CD4-positive, alpha-beta T cell (primary cell): ENCODE measurements at regions not wholly inside any gene's neighbourhood (a gene's known extent, or its start where the extent isn't known, plus 50 kb on each side); places are given as distances from the start of the nearest gene placed in this dataset.

Experiments used
- ATAC-seq: fragments of 200-7000 bp; cut with Tn5 transposase; one replicate; pipeline ENCODE4 v1.10.0; 2022; ENCODE audit warnings: mild to moderate bottlenecking; ENCODE audit not compliant: poor library complexity
- CTCF ChIA-PET: fragments of 350-600 bp; sonication (Branson Sonifier 250); formaldehyde crosslinking; loops from one replicate; lab custom pipeline; 2021; ENCODE audit warnings: antibody characterized with exemption, inconsistent platforms; lab: Charles Lee
- POLR2A ChIA-PET: fragments of 350-600 bp; sonication (Branson Sonifier 250); formaldehyde crosslinking; loops from one replicate; lab custom pipeline; 2021; ENCODE audit warnings: antibody characterized with exemption, inconsistent platforms; lab: Charles Lee
- DNase-seq, 14 experiments: peaks; one replicate each; pipeline ENCODE4 v3.0.0-alpha.2; 2013 to 2020; ENCODE audit warnings: mixed read lengths in 2 of 14
- H3K27ac ChIP-seq, 2 donors: one replicate each; pipeline versions ENCODE4 v1.5.1 to v1.7.0; 2013; ENCODE audit warnings: low read length in 2 of 2, low read depth in 1 of 2, mild to moderate bottlenecking in 1 of 2
- H3K27me3 ChIP-seq, 2 experiments: 1 replicate in 1 of 2; 2 replicates in 1 of 2; pipeline versions ENCODE4 v1.6.1 to v1.7.0; 2013; ENCODE audit warnings: low read length in 2 of 2, control low read depth in 1 of 2, mild to moderate bottlenecking in 1 of 2, moderate library complexity in 1 of 2; ENCODE audit not compliant: insufficient read depth in 2 of 2, control insufficient read depth in 1 of 2
- H3K36me3 ChIP-seq: one replicate; pipeline ENCODE4 v1.6.1; 2013; ENCODE audit warnings: low read length, control low read depth; ENCODE audit not compliant: insufficient read depth
- H3K4me1 ChIP-seq: one replicate; pipeline ENCODE4 v1.6.1; 2013; ENCODE audit warnings: low read length, control low read depth; ENCODE audit not compliant: insufficient read depth
- H3K4me3 ChIP-seq: one replicate; pipeline ENCODE4 v1.5.1; 2013; ENCODE audit warnings: mild to moderate bottlenecking, low read length, moderate library complexity
- H3K9me3 ChIP-seq, 2 experiments: 1 replicate in 1 of 2; 2 replicates in 1 of 2; pipeline versions ENCODE4 v1.6.1 to v1.7.0; 2013; ENCODE audit warnings: low read length in 2 of 2, mild to moderate bottlenecking in 2 of 2, control low read depth in 1 of 2, moderate library complexity in 1 of 2; ENCODE audit not compliant: control insufficient read depth in 1 of 2, insufficient read depth in 1 of 2
- H3K27ac Mint-ChIP-seq: one replicate; pipeline ENCODE4 v1.8.0; 2020; ENCODE audit warnings: mixed read lengths
- H3K27me3 Mint-ChIP-seq: one replicate; pipeline ENCODE4 v1.8.0; 2021; ENCODE audit warnings: mixed read lengths
- H3K36me3 Mint-ChIP-seq: one replicate; pipeline ENCODE4 v1.8.0; 2021; ENCODE audit warnings: low read depth, mixed read lengths
- H3K4me1 Mint-ChIP-seq: one replicate; pipeline ENCODE4 v1.8.0; 2021; ENCODE audit warnings: low read depth, mixed read lengths
- H3K4me3 Mint-ChIP-seq: one replicate; pipeline ENCODE4 v1.8.0; 2020; ENCODE audit warnings: mild to moderate bottlenecking, mixed read lengths
- H3K9me3 Mint-ChIP-seq: one replicate; pipeline ENCODE4 v1.8.0; 2020; ENCODE audit warnings: mixed read lengths
- intact Hi-C, 2 experiments: fragments of 100-400 bp; cut with DNase I in 1 of 2; cut with micrococcal nuclease in 1 of 2; formaldehyde crosslinking; loops; one replicate each; pipeline versions ENCODE4 v1.15.1 to v1.9.0; 2023 to 2025; cut with DNase I, micrococcal nuclease
- TF ChIP-seq, protein P1 (sequence below): fragments of 200-600 bp; IDR thresholded peaks from one replicate; pipeline ENCODE4 v1.8.0; 2022; ENCODE audit warnings: antibody characterized with exemption, mild to moderate bottlenecking

DNA sequence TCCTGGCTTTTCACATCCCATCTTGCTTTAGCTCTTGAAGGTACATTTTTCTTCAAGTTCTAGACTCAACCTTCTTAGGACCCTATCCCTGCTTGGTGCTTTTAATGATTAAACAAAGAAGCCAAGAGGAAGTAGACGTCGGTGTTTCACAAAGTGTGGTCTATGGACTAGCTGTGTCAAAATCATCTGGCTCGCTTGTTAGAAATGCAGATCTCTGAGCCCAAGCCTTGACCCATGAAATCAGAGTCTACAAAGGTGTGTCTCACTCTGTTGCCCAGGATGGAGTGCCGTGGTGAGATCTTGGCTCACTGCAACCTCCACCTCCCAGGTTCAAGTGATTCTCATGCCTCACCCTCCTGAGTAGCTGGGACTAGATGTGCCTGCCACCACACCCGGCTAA is 295.5 kb upstream of the KAZN start:
- POLR2A ChIA-PET, result no interaction called here

DNA sequence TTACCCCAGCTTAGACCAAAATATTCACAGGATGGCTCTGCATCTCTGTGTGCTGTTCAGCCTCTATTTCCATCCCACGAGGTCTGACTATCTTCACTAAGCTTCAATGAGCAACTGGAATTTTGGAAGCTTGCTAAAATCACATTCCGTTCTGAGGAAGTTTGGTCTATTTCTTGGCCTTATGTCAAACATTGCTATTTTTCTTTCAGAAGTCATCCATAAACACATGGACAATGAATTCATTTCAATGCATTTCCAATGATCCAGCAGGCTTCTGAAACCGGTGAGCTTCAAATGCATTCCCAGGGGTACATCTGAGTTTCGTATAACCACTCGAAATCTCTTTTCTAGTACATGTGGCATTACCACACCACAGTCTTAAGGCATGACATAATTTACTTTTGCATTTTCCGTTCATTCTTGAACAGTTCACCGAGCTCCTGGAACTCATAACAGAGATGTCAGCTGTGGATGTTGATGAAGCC is 294.1 kb upstream of the KAZN start:
- POLR2A ChIA-PET, result no interaction called here

More for the DNA sequence above, 295.5 kb upstream of the KAZN start:
- DNase-seq, result no peak
- H3K4me3 ChIP-seq, result no peak overlapping the region
- TF ChIP-seq, protein P1, sequence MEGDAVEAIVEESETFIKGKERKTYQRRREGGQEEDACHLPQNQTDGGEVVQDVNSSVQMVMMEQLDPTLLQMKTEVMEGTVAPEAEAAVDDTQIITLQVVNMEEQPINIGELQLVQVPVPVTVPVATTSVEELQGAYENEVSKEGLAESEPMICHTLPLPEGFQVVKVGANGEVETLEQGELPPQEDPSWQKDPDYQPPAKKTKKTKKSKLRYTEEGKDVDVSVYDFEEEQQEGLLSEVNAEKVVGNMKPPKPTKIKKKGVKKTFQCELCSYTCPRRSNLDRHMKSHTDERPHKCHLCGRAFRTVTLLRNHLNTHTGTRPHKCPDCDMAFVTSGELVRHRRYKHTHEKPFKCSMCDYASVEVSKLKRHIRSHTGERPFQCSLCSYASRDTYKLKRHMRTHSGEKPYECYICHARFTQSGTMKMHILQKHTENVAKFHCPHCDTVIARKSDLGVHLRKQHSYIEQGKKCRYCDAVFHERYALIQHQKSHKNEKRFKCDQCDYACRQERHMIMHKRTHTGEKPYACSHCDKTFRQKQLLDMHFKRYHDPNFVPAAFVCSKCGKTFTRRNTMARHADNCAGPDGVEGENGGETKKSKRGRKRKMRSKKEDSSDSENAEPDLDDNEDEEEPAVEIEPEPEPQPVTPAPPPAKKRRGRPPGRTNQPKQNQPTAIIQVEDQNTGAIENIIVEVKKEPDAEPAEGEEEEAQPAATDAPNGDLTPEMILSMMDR, result no peak
- Mint-ChIP-seq H3K27ac (no peak overlapping the region), H3K4me3 (no peak overlapping the region), H3K36me3 (no peaks in the 10 kb centered on the region), H3K9me3 (no peaks in the 10 kb centered on the region), H3K4me1 (no peaks in the 10 kb centered on the region), H3K27me3 (peaks cover 5% of the 10 kb centered on the region)
- ATAC-seq, result no peak
- H3K27me3 ChIP-seq, result no peaks in the 10 kb centered on the region
- no peaks in the 10 kb centered on the region for H3K36me3 ChIP-seq
- no peaks in the 10 kb centered on the region for H3K4me1 ChIP-seq
- no peak overlapping the region for H3K27ac ChIP-seq
- CTCF ChIA-PET, result no interaction called here
- intact Hi-C loops, result no loop called here
- H3K9me3 ChIP-seq, result peaks cover 0 to 4% of the 10 kb centered on the region in 2 experiments

DNA sequence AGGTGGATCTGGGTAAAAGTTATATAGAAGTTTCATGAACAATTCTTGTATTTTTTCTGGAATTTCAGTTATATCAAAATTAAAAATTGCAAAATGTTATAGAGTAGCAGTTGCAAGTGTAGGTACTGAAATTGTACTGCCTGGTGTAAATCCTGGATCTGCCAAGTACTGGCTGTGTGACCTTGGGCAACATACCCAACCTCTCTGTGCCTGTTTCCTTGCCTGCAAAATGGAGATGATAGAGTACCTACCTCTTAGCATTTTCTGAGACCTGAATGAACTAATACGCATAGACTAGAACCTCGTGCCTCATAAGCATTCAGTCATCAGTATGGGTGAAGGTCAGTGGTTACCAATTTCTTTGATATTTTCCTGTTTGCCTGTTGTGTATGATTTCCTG is 290.0 kb upstream of the KAZN start:
- no peaks in the 10 kb centered on the region for H3K4me1 Mint-ChIP-seq
- no peak overlapping the region for H3K27ac ChIP-seq
- H3K9me3 Mint-ChIP-seq, result no peaks in the 10 kb centered on the region

More for the DNA sequence above, 294.1 kb upstream of the KAZN start:
- Histone ChIP-seq H3K27ac (no peak overlapping the region), H3K4me3 (no peak overlapping the region), H3K27me3 (no peaks in the 10 kb centered on the region), H3K36me3 (no peaks in the 10 kb centered on the region), H3K9me3 (peaks cover 0 to 4% of the 10 kb centered on the region in 2 experiments), H3K4me1 (no peaks in the 10 kb centered on the region)
- H3K27me3 Mint-ChIP-seq, result peaks cover 5% of the 10 kb centered on the region
- ATAC-seq, result no peak
- H3K4me3 Mint-ChIP-seq, result no peak overlapping the region
- TF ChIP-seq, protein P1, result no peak
- H3K9me3 Mint-ChIP-seq, result no peaks in the 10 kb centered on the region
- CTCF ChIA-PET, result no interaction called here
- no peaks in the 10 kb centered on the region for H3K36me3 Mint-ChIP-seq
- no peak for DNase-seq
- no peaks in the 10 kb centered on the region for H3K4me1 Mint-ChIP-seq
- no peak overlapping the region for H3K27ac Mint-ChIP-seq
- intact Hi-C loops, result no loop called here

More for the DNA sequence above, 290.0 kb upstream of the KAZN start:
- peaks cover 5% of the 10 kb centered on the region for H3K27me3 Mint-ChIP-seq
- no peak for ATAC-seq
- ChIA-PET POLR2A (no interaction called here), CTCF (no interaction called here)
- no peaks in the 10 kb centered on the region for H3K9me3 ChIP-seq
- intact Hi-C loops, result no loop called here
- no peak overlapping the region for H3K4me3 ChIP-seq
- no peak overlapping the region for H3K4me3 Mint-ChIP-seq
- no peaks in the 10 kb centered on the region for H3K36me3 Mint-ChIP-seq
- no peaks in the 10 kb centered on the region for H3K36me3 ChIP-seq
- H3K27me3 ChIP-seq, result no peaks in the 10 kb centered on the region
- DNase-seq, result no peak
- TF ChIP-seq, protein P1, result no peak
- H3K4me1 ChIP-seq, result no peaks in the 10 kb centered on the region
- H3K27ac Mint-ChIP-seq, result no peak overlapping the region
